Activated CD4-positive, alpha-beta T cell treated with anti-CD3 and anti-CD28 coated beads, Interleukin-2, amount 50 U/mL, for 48 hours (primary cell): ENCODE measurements at regions not wholly inside any gene's neighbourhood (a gene's known extent, or its start where the extent isn't known, plus 50 kb on each side); places are given as distances from the start of the nearest gene placed in this dataset.

Experiments
- DNase-seq, 2 experiments: peaks; one replicate each; pipeline ENCODE4 v3.0.0-alpha.2; 2020

GRCh38 chr16:13291591-13292333 lies 390.4 kb downstream of the SHISA9 start:
- no peak for DNase-seq

GRCh38 chr16:13296206-13296605 lies 394.8 kb downstream of the SHISA9 start:
- no peak for DNase-seq

GRCh38 chr16:13298666-13299065 lies 397.3 kb downstream of the SHISA9 start:
- no peak for DNase-seq

GRCh38 chr16:13300066-13300840 lies 398.9 kb downstream of the SHISA9 start:
- DNase-seq = no peak

- no peak for DNase-seq
Observed at GRCh38 chr16:13305019-13305755, 403.8 kb downstream of the SHISA9 start.

- DNase-seq = no peak
Observed at GRCh38 chr16:13306161-13306995, 405.0 kb downstream of the SHISA9 start.

GRCh38 chr16:13307255-13307654 lies 405.9 kb downstream of the SHISA9 start:
- DNase-seq = no peak

- no peak for DNase-seq
Observed at GRCh38 chr16:13307851-13308250, 406.5 kb downstream of the SHISA9 start.

GRCh38 chr16:13312063-13312462 lies 410.7 kb downstream of the SHISA9 start:
- DNase-seq = no peak

- no peak for DNase-seq
Observed at GRCh38 chr16:13313351-13313750, 412.0 kb downstream of the SHISA9 start.

- DNase-seq = no peak
Observed at GRCh38 chr16:13314633-13315032, 413.2 kb downstream of the SHISA9 start.

- DNase-seq = no peak
Observed at GRCh38 chr16:13315642-13316427, 414.4 kb downstream of the SHISA9 start.

- DNase-seq = no peak
Observed at GRCh38 chr16:13322336-13322735, 420.9 kb downstream of the SHISA9 start.

- DNase-seq = no peak
Observed at GRCh38 chr16:13324851-13325250, 423.5 kb downstream of the SHISA9 start.

GRCh38 chr16:13325396-13325795 lies 424.0 kb downstream of the SHISA9 start:
- DNase-seq = no peak

- DNase-seq = no peak
Observed at GRCh38 chr16:13331918-13332317, 430.5 kb downstream of the SHISA9 start.

GRCh38 chr16:13332713-13333255 lies 431.4 kb downstream of the SHISA9 start:
- DNase-seq = no peak

GRCh38 chr16:13333336-13333735 lies 431.9 kb downstream of the SHISA9 start:
- DNase-seq = no peak

- DNase-seq = no peak
Observed at GRCh38 chr16:13335879-13336278, 434.5 kb downstream of the SHISA9 start.

GRCh38 chr16:13336335-13336734 lies 434.9 kb downstream of the SHISA9 start:
- no peak for DNase-seq
